Hepatocyte (in vitro differentiated cells): ENCODE measurements at regions not wholly inside any gene's neighbourhood (a gene's known extent, or its start where the extent isn't known, plus 50 kb on each side); places are given as distances from the start of the nearest gene placed in this dataset.

Source experiments
- CTCF ChIP-seq: fragments of 200-600 bp; sonication (generic); IDR thresholded peaks from 2 replicates; pipeline ENCODE4 v1.5.1; 2016; ENCODE audit warnings: antibody characterized with exemption, mild to moderate bottlenecking; ENCODE audit not compliant: poor library complexity
- EZH2 ChIP-seq: fragments of 200-600 bp; sonication (generic); IDR thresholded peaks from 2 replicates; pipeline ENCODE4 v1.6.1; 2016; ENCODE audit warnings: antibody characterized with exemption, mild to moderate bottlenecking, borderline replicate concordance

DNA sequence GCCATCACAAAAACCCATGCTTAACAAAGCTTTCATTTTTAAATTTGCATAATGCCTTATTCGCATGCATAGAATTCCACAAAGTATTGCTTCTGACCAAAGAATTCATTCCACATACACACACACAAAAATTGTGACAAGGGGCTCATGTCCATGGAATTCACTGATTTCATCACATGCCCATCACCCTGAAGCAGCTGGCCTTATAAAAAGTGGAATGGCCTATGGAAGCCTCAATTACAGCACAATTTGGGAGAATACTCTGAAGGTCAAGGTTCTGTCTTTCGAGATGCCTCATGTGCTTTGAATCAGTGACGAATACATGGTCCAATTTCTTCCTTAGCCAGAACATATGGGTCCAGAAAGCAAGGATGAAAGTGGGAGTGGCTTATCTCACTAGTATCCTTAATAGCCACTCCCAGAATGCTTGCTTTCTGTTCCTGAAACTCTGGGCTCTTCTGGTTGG is 165.7 kb downstream of the KDR start:
- TF ChIP-seq CTCF (no peak), EZH2 (no peak)
